Vagina (tissue), 2 donors: ENCODE measurements at regions not wholly inside any gene's neighbourhood (a gene's known extent, or its start where the extent isn't known, plus 50 kb on each side); places are given as distances from the start of the nearest gene placed in this dataset.

ENCODE experiments used
- DNase-seq, 2 donors: peaks; one replicate each; pipeline ENCODE4 v3.0.0-alpha.2; 2017; ENCODE audit errors: extremely low spot score in 2 of 2
- H3K27ac ChIP-seq: fragments of 200-600 bp; sonication (generic); one replicate; pipeline ENCODE4 v1.5.1; 2019
- H3K27me3 ChIP-seq: fragments of 200-600 bp; sonication (generic); one replicate; pipeline ENCODE4 v1.5.1; 2019
- H3K36me3 ChIP-seq, 2 donors: fragments of 200-600 bp; sonication (generic); one replicate each; pipeline ENCODE4 v1.5.1; 2017 to 2019
- H3K4me1 ChIP-seq: fragments of 200-600 bp; sonication (generic); one replicate; pipeline ENCODE4 v1.5.1; 2019
- H3K4me3 ChIP-seq, 2 donors: fragments of 200-600 bp; sonication (generic); 1 replicate in 1 of 2; 2 replicates in 1 of 2; pipeline ENCODE4 v1.5.1; 2016 to 2019
- H3K9me3 ChIP-seq: fragments of 200-600 bp; sonication (generic); one replicate; pipeline ENCODE4 v1.5.1; 2019
- POLR2A ChIP-seq, 2 donors: fragments of 450-650 bp; IDR thresholded peaks; one replicate each; pipeline ENCODE4 v1.6.1; 2017; ENCODE audit warnings: antibody characterized with exemption in 2 of 2, mild to moderate bottlenecking in 2 of 2, moderate library complexity in 2 of 2
- POLR2AphosphoS5 ChIP-seq, 2 donors: sonication (generic); formaldehyde crosslinking; IDR thresholded peaks; one replicate each; pipeline ENCODE4 v1.9.0; 2017; ENCODE audit warnings: antibody characterized with exemption in 2 of 2, mild to moderate bottlenecking in 2 of 2, low read depth in 1 of 2; ENCODE audit not compliant: insufficient read depth in 1 of 2
- intact Hi-C: fragments of 100-400 bp; cut with DNase I; formaldehyde crosslinking; loops from one replicate; pipeline ENCODE4 v1.15.1; 2023
- TF ChIP-seq, protein P1 (sequence below), 3 experiments: fragments of 450-650 bp in 2 of 3; fragments of 200-600 bp in 1 of 3; sonication (generic) in 1 of 3; IDR thresholded peaks; one replicate each; pipeline ENCODE4 v1.5.1; 2017 to 2019; ENCODE audit warnings: antibody characterized with exemption in 3 of 3, mild to moderate bottlenecking in 2 of 3, moderate library complexity in 2 of 3

DNA sequence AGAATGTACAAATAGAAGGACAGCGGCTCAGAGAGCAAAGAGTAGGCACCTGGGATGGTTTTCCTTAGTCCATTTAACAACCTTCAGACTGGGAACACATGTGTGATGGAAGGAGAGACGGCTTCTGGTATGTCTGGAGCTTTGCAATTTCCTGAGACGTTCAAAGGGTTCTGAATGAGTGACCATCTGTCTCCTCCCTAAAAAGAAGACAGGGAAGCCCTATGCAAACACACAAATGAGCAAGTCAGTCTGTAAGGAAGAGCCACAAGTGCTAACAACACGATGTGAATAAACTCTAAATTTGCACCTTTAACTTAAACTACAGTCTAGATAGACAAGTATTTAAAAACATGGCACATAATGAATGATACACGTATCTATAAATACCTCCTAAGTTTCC lies 391.0 kb downstream of the ICE1 start:
- no peak for TF ChIP-seq POLR2A (IDR thresholded peaks at IDR 0.05)
- TF ChIP-seq POLR2AphosphoS5 (IDR thresholded peaks at IDR 0.05; ENCODE audit: insufficient read depth in 1 of 2, low read depth in 1 of 2) = no peak
- TF ChIP-seq, protein P1, sequence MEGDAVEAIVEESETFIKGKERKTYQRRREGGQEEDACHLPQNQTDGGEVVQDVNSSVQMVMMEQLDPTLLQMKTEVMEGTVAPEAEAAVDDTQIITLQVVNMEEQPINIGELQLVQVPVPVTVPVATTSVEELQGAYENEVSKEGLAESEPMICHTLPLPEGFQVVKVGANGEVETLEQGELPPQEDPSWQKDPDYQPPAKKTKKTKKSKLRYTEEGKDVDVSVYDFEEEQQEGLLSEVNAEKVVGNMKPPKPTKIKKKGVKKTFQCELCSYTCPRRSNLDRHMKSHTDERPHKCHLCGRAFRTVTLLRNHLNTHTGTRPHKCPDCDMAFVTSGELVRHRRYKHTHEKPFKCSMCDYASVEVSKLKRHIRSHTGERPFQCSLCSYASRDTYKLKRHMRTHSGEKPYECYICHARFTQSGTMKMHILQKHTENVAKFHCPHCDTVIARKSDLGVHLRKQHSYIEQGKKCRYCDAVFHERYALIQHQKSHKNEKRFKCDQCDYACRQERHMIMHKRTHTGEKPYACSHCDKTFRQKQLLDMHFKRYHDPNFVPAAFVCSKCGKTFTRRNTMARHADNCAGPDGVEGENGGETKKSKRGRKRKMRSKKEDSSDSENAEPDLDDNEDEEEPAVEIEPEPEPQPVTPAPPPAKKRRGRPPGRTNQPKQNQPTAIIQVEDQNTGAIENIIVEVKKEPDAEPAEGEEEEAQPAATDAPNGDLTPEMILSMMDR (IDR thresholded peaks at IDR 0.05) = no peak
- no peaks in the 10 kb centered on the region for H3K9me3 ChIP-seq
- no peak overlapping the region for H3K4me3 ChIP-seq
- no peaks in the 10 kb centered on the region for H3K36me3 ChIP-seq
- no peaks in the 10 kb centered on the region for H3K27me3 ChIP-seq
- H3K27ac ChIP-seq = no peak overlapping the region
- intact Hi-C loops = no loop called here
- no peaks in the 10 kb centered on the region for H3K4me1 ChIP-seq
- DNase-seq = no peak

DNA sequence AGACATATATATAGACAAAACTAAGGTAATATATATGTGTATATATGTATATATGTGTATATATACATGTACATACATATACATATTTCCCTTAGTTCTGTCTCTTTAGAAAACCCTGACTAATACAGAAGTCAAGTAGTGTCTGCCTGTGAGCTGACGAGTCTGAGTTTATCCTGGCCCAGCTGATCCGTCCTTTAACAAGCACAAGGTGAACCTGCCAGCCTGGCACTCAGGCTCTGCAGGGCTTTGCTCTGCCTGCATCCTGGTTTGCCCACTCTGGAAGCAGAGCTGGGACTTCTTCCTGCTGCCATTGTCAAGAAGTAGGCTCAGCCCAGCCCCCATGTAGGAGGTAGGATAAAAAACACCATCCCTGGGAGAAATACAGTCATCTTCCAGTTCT lies 388.0 kb downstream of the ICE1 start:
- H3K4me3 ChIP-seq = no peak overlapping the region
- intact Hi-C loops = no loop called here
- H3K27me3 ChIP-seq = no peaks in the 10 kb centered on the region
- H3K4me1 ChIP-seq = no peaks in the 10 kb centered on the region
- DNase-seq = no peak
- TF ChIP-seq POLR2A (IDR thresholded peaks at IDR 0.05) = no peak
- TF ChIP-seq, protein P1 (IDR thresholded peaks at IDR 0.05) = no peak
- H3K9me3 ChIP-seq = no peaks in the 10 kb centered on the region
- no peaks in the 10 kb centered on the region for H3K36me3 ChIP-seq
- H3K27ac ChIP-seq = no peak overlapping the region

DNA sequence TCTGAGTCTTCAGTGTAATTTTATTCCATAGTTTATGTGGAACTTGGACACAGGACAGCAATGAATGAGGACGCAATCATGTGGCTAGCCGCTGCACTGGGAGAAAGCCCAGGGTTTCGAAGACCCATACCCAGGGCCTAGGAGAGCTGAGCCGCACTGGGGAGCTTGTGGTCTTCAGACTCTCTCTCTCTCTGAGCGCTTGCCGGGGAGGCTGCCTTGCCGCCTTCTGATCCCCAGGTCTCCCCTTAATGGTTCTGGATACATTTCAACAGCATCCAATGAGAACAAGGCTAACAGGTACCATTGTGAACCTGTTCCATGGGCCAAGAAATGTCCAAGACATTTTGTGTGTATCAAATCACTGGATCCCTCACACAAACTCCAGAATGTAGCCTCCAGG lies 383.4 kb downstream of the ICE1 start:
- no peak overlapping the region for H3K27ac ChIP-seq
- no peak for DNase-seq
- intact Hi-C loops = no loop called here
- H3K4me1 ChIP-seq = no peaks in the 10 kb centered on the region
- H3K36me3 ChIP-seq = no peaks in the 10 kb centered on the region
- no peaks in the 10 kb centered on the region for H3K27me3 ChIP-seq
- no peak overlapping the region for H3K4me3 ChIP-seq
- H3K9me3 ChIP-seq = no peaks in the 10 kb centered on the region
- TF ChIP-seq, protein P1 (IDR thresholded peaks at IDR 0.05) = no peak
- TF ChIP-seq POLR2A (IDR thresholded peaks at IDR 0.05) = no peak
- TF ChIP-seq POLR2AphosphoS5 (IDR thresholded peaks at IDR 0.05; ENCODE audit: insufficient read depth in 1 of 2, low read depth in 1 of 2) = no peak

DNA sequence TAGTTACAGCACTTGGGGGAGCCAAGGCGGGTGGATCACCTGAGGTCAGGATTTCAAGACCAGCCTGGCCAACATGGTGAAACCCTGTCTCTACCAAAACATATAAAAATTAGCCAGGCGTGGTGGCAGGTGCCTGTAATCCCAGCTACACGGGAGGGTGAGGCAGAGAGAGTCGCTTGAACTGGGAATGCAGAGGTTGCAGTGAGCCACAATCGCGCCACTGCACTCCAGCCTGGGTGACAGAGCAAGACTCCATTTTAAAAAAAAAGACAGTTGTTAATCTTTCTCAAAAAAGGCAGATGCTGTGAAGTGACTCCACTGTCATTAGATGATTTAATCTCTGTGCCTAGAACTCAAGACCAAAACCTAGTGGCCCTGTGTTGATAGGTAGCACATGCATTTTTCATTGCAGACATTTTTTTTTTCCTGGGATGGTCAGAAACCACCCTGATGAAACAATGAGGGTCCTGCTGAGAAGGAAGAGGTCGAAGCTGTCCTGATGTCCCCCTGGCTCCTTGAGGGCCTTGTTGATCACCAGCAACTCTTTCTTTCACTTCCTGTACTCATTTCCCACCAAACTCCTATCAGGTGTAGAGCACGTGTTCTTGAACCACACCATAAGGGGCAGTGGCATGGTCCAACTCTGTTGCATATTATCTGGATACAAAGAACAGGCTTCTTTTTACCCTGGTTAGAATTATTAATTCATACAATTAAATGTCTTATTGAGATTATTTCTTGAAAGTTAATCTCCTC lies 382.2 kb downstream of the ICE1 start:
- intact Hi-C loops = no loop called here
- Histone ChIP-seq H3K9me3 (no peaks in the 10 kb centered on the region), H3K27me3 (no peaks in the 10 kb centered on the region), H3K4me1 (no peaks in the 10 kb centered on the region), H3K27ac (no peak overlapping the region), H3K4me3 (no peak overlapping the region), H3K36me3 (no peaks in the 10 kb centered on the region)
- TF ChIP-seq, protein P1 (IDR thresholded peaks at IDR 0.05) = no peak
- TF ChIP-seq POLR2A (IDR thresholded peaks at IDR 0.05) = no peak
- no peak for TF ChIP-seq POLR2AphosphoS5 (IDR thresholded peaks at IDR 0.05; ENCODE audit: insufficient read depth in 1 of 2, low read depth in 1 of 2)
- no peak for DNase-seq
